CD14-positive monocyte (primary cell): ENCODE measurements at regions not wholly inside any gene's neighbourhood (a gene's known extent, or its start where the extent isn't known, plus 50 kb on each side); places are given as distances from the start of the nearest gene placed in this dataset.

Experiments used
- DNase-seq, 3 donors: peaks; one replicate each; pipeline ENCODE4 v3.0.0-alpha.2; 2011 to 2022
- H2AFZ ChIP-seq: 2 replicates; pipeline ENCODE4 v1.6.0; 2012; ENCODE audit warnings: mild to moderate bottlenecking, low read depth, low read length, inconsistent platforms; ENCODE audit not compliant: insufficient read depth, poor library complexity, severe bottlenecking
- H3K27ac ChIP-seq, 2 donors: 1 replicate in 1 of 2; 2 replicates in 1 of 2; pipeline ENCODE4 v1.5.1; 2012 to 2013; ENCODE audit warnings: low read length in 2 of 2, control low read depth in 1 of 2, inconsistent platforms in 1 of 2, low read depth in 1 of 2, mild to moderate bottlenecking in 1 of 2
- H3K27me3 ChIP-seq, 2 donors: one replicate each; pipeline versions ENCODE4 v1.6.0 to v1.6.1; 2011 to 2013; ENCODE audit warnings: low read length in 2 of 2; ENCODE audit not compliant: control insufficient read depth in 2 of 2, insufficient read depth in 2 of 2
- H3K36me3 ChIP-seq, 2 donors: replicated peaks in 1 of 2; 1 replicate in 1 of 2; 2 replicates in 1 of 2; pipeline versions ENCODE4 v1.5.1 to v1.6.1; 2012 to 2013; ENCODE audit warnings: low read length in 2 of 2, control low read depth in 1 of 2, inconsistent platforms in 1 of 2, mild to moderate bottlenecking in 1 of 2; ENCODE audit not compliant: insufficient read depth in 2 of 2, control insufficient read depth in 1 of 2
- H3K4me1 ChIP-seq, 2 donors: 1 replicate in 1 of 2; 2 replicates in 1 of 2; pipeline versions ENCODE4 v1.5.1 to v1.6.1; 2012 to 2013; ENCODE audit warnings: low read length in 2 of 2, control low read depth in 1 of 2, inconsistent platforms in 1 of 2, mild to moderate bottlenecking in 1 of 2, moderate library complexity in 1 of 2; ENCODE audit not compliant: insufficient read depth in 2 of 2, control insufficient read depth in 1 of 2
- H3K4me2 ChIP-seq: replicated peaks from 2 replicates; pipeline ENCODE3; 2012; ENCODE audit warnings: low read length, moderate library complexity, mild to moderate bottlenecking; ENCODE audit not compliant: poor library complexity, severe bottlenecking; ENCODE audit errors: extremely low read depth
- H3K4me3 ChIP-seq, 3 experiments: fragments of 200-600 bp in 1 of 3; sonication (generic) in 1 of 3; replicated peaks in 1 of 3; 1 replicate in 2 of 3; 2 replicates in 1 of 3; pipeline ENCODE4 v1.5.1; 2011 to 2013; ENCODE audit warnings: low read length in 3 of 3, mild to moderate bottlenecking in 3 of 3, control low read depth in 2 of 3, low read depth in 2 of 3, inconsistent platforms in 1 of 3, moderate library complexity in 1 of 3
- H3K79me2 ChIP-seq: 2 replicates; pipeline ENCODE4 v1.6.0; 2012; ENCODE audit warnings: mild to moderate bottlenecking, control low read depth, inconsistent platforms, low read length, moderate library complexity; ENCODE audit not compliant: insufficient read depth
- H3K9ac ChIP-seq: 2 replicates; pipeline ENCODE4 v1.6.0; 2017; ENCODE audit warnings: low read length, mild to moderate bottlenecking; ENCODE audit not compliant: insufficient read depth, poor library complexity, severe bottlenecking
- H3K9me3 ChIP-seq, 2 donors: replicated peaks in 1 of 2; 1 replicate in 1 of 2; 2 replicates in 1 of 2; pipeline versions ENCODE4 v1.5.1 to v1.6.1; 2012 to 2013; ENCODE audit warnings: low read length in 2 of 2, control low read depth in 1 of 2; ENCODE audit not compliant: control insufficient read depth in 1 of 2, insufficient read depth in 1 of 2
- H4K20me1 ChIP-seq: 2 replicates; pipeline ENCODE4 v1.6.0; 2012; ENCODE audit warnings: mild to moderate bottlenecking, low read length, control low read depth, moderate library complexity; ENCODE audit not compliant: insufficient read depth
- H3K27ac Mint-ChIP-seq, 7 donors: one replicate each; pipeline ENCODE4 v1.8.0; 2020; ENCODE audit warnings: mild to moderate bottlenecking in 7 of 7, mixed read lengths in 7 of 7, moderate library complexity in 6 of 7, inconsistent platforms in 2 of 7
- H3K27me3 Mint-ChIP-seq, 3 donors: one replicate each; pipeline ENCODE4 v1.8.0; 2021 to 2022; ENCODE audit warnings: low read depth in 3 of 3, mild to moderate bottlenecking in 3 of 3, mixed read lengths in 3 of 3, moderate library complexity in 3 of 3, inconsistent platforms in 1 of 3
- H3K36me3 Mint-ChIP-seq, 2 donors: one replicate each; pipeline ENCODE4 v1.8.0; 2020; ENCODE audit warnings: mixed read lengths in 2 of 2, inconsistent platforms in 1 of 2, mild to moderate bottlenecking in 1 of 2
- H3K4me1 Mint-ChIP-seq: one replicate; pipeline ENCODE4 v1.8.0; 2020; ENCODE audit warnings: mild to moderate bottlenecking, mixed read lengths
- H3K4me3 Mint-ChIP-seq, 2 donors: one replicate each; pipeline ENCODE4 v1.8.0; 2020; ENCODE audit warnings: mild to moderate bottlenecking in 2 of 2, mixed read lengths in 2 of 2, moderate library complexity in 1 of 2
- H3K9me3 Mint-ChIP-seq, 7 donors: one replicate each; pipeline ENCODE4 v1.8.0; 2020 to 2022; ENCODE audit warnings: mixed read lengths in 7 of 7, mild to moderate bottlenecking in 6 of 7, moderate library complexity in 6 of 7, inconsistent platforms in 2 of 7
- CTCF ChIP-seq: fragments of 200-600 bp; IDR thresholded peaks from one replicate; pipeline ENCODE4 v1.8.0; 2022; ENCODE audit warnings: antibody characterized with exemption, mild to moderate bottlenecking
- WGBS: methylation state at CpG from one replicate; pipeline ENCODE4 v1.1.5; 2013; ENCODE audit warnings: missing lambda C conversion rate; ENCODE audit not compliant: insufficient coverage; 5-methylcytosine and 5-hydroxymethylcytosine counted together
- intact Hi-C, 2 donors: fragments of 100-400 bp; cut with micrococcal nuclease; formaldehyde crosslinking; loops; one replicate each; pipeline versions ENCODE4 v1.15.0 to v1.15.1; 2023

DNA sequence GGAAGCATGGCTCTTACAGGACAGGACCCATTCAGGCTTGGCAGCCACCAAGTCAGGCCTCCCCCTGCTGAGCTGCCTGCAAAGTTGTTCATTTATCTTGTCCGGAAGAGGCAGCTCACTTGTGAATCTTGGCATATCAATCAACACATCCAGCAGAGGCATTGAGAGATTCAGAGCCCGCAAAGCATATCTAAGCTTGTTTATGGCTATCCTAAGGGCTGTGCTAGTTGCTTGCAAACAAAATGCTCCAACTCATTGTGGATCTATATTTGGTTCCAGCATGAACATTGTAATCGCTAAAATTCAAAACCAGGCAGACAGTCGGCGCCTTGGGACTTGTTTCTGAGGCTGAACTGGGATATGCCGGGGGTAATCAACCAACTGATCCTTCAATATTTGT is 106.1 kb downstream of the UNC5CL start:
- intact Hi-C loops: no loop called here
- H3K79me2 ChIP-seq: no peaks in the 10 kb centered on the region
- no peak for DNase-seq
- H3K4me3 ChIP-seq: no peak overlapping the region
- Mint-ChIP-seq H3K4me3 (no peak overlapping the region), H3K9me3 (peaks cover 0 to 1% (median 0%) of the 10 kb centered on the region in 7 donors), H3K36me3 (no peaks in the 10 kb centered on the region), H3K27ac (no peak overlapping the region), H3K4me1 (no peaks in the 10 kb centered on the region), H3K27me3 (peaks cover under 1 to 3% (median 2%) of the 10 kb centered on the region in 3 donors)
- H2AFZ ChIP-seq: no peak overlapping the region
- H3K4me1 ChIP-seq: no peaks in the 10 kb centered on the region
- H3K9me3 ChIP-seq: no peaks in the 10 kb centered on the region
- no peak overlapping the region for H3K9ac ChIP-seq
- H3K27me3 ChIP-seq: no peaks in the 10 kb centered on the region
- H4K20me1 ChIP-seq: no peaks in the 10 kb centered on the region
- no peak for TF ChIP-seq CTCF
- no peak overlapping the region for H3K27ac ChIP-seq
- no peak overlapping the region for H3K4me2 ChIP-seq
- no peaks in the 10 kb centered on the region for H3K36me3 ChIP-seq
- 93% methylated on average over 6 of the region's 6 CpGs for WGBS

- H3K27me3 Mint-ChIP-seq: peaks cover 0 to 3% (median 2%) of the 10 kb centered on the region in 3 donors
- H3K27me3 ChIP-seq: peaks cover 0 to 2% of the 10 kb centered on the region in 2 donors
Measured at GRCh38 chr6:40932366-40932765, 106.7 kb downstream of the UNC5CL start.

More at GRCh38 chr6:40932366-40932765, 106.7 kb downstream of the UNC5CL start:
- no peaks in the 10 kb centered on the region for H3K4me1 ChIP-seq
- no peak overlapping the region for H3K27ac Mint-ChIP-seq
- H4K20me1 ChIP-seq: no peaks in the 10 kb centered on the region
- H3K4me3 Mint-ChIP-seq: no peak overlapping the region
- H3K4me1 Mint-ChIP-seq: no peaks in the 10 kb centered on the region
- DNase-seq: no peak
- peaks cover 0 to 1% (median 0%) of the 10 kb centered on the region in 7 donors for H3K9me3 Mint-ChIP-seq
- no peaks in the 10 kb centered on the region for H3K36me3 ChIP-seq
- no peak overlapping the region for H3K4me2 ChIP-seq
- H3K9ac ChIP-seq: no peak overlapping the region
- intact Hi-C loops: no loop called here
- no peaks in the 10 kb centered on the region for H3K9me3 ChIP-seq
- H2AFZ ChIP-seq: no peak overlapping the region
- TF ChIP-seq CTCF: no peak
- H3K36me3 Mint-ChIP-seq: no peaks in the 10 kb centered on the region
- WGBS: 100% methylated on average over 1 of the region's 2 CpGs
- no peak overlapping the region for H3K4me3 ChIP-seq
- no peak overlapping the region for H3K27ac ChIP-seq
- no peaks in the 10 kb centered on the region for H3K79me2 ChIP-seq
